ENCODE measurements at regions not wholly inside any gene's neighbourhood (a gene's known extent, or its start where the extent isn't known, plus 50 kb on each side); places are given as distances from the start of the nearest gene placed in this dataset.

DNA sequence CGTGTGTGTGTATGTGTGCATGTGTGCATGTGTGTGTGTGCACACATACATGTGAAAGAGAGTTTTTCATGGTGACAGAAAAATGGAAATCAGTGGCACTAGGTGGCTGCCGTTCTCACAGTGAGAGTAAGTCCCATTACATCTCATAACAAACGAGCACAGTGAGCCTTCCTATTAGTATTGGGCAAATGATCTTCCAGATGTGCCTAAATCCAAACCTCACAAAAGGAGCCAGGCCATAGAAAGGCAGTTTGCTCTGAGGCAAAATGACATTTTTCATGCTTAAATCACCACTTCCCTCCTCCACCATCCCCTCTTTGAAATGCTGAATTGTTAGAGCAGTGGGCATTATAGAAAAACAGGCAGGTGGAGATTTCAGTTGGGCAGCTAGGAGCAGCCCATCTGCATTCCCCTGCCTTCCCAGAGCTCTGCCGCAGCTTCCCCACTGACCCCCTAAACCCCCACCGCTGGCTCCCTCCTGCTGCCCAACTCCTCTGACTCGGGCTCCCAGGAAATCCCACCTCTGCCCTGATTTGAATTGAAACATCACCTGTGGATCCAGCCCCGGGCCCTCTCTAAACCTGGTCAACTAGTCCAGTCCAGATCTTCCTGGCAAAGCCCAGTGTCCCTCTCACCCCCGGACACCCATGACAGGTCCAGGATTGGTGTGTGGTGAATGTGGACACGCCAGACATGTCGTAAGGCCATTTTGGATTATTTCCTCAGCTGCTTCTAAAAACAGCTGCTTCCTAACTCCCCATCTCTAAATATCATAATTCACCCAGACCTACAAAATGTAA is 190.5 kb downstream of the SEC16B start:
- no peaks in the 10 kb centered on the region for H3K4me1 ChIP-seq (ENCODE audit: low read depth, poor library complexity, severe bottlenecking)

DNA sequence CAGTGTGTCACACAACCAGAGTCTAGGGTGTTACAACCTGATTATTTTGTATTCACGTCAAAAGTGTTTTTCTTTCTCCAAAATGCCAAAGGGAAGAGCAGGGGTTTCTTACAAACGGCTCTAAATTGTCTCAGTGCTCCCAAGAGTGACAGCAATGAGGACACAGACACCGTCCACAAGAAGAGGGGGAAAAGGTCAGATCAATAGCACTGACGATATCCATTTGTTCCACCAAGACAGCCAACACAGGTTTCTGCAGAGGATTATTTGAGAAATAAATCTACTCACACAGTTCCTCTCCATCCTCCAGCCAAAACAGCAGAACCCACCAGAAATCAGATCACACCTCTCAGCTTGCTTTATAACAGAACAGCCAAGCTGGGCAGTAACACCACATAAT is 193.9 kb downstream of the SEC16B start:
- H2AFZ ChIP-seq (ENCODE audit: low read depth): no peak overlapping the region
- TF ChIP-seq, protein P1, sequence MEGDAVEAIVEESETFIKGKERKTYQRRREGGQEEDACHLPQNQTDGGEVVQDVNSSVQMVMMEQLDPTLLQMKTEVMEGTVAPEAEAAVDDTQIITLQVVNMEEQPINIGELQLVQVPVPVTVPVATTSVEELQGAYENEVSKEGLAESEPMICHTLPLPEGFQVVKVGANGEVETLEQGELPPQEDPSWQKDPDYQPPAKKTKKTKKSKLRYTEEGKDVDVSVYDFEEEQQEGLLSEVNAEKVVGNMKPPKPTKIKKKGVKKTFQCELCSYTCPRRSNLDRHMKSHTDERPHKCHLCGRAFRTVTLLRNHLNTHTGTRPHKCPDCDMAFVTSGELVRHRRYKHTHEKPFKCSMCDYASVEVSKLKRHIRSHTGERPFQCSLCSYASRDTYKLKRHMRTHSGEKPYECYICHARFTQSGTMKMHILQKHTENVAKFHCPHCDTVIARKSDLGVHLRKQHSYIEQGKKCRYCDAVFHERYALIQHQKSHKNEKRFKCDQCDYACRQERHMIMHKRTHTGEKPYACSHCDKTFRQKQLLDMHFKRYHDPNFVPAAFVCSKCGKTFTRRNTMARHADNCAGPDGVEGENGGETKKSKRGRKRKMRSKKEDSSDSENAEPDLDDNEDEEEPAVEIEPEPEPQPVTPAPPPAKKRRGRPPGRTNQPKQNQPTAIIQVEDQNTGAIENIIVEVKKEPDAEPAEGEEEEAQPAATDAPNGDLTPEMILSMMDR (conservative IDR thresholded peaks at IDR 0.05; ENCODE audit: low read depth, low read length): no peak
- H4K20me1 ChIP-seq (ENCODE audit: insufficient read depth): no peaks in the 10 kb centered on the region
- no peaks in the 10 kb centered on the region for H3K4me1 ChIP-seq (ENCODE audit: low read depth, poor library complexity, severe bottlenecking)
- no peaks in the 10 kb centered on the region for H3K79me2 ChIP-seq (ENCODE audit: insufficient read depth, low read depth)
- H3K27me3 ChIP-seq (ENCODE audit: insufficient read depth, low read depth): no peaks in the 10 kb centered on the region
- no peak overlapping the region for H3K4me3 ChIP-seq (IDR thresholded peaks at IDR 0.05; ENCODE audit: insufficient read depth, low read depth, low read length)
- no peak overlapping the region for H3K27ac ChIP-seq
- H3K4me2 ChIP-seq: no peak overlapping the region
- no peaks in the 10 kb centered on the region for H3K36me3 ChIP-seq (ENCODE audit: insufficient read depth)
- no peak overlapping the region for H3K9ac ChIP-seq

More for the DNA sequence above, 190.5 kb downstream of the SEC16B start:
- Histone ChIP-seq H3K36me3 (ENCODE audit: insufficient read depth) (no peaks in the 10 kb centered on the region), H3K79me2 (ENCODE audit: insufficient read depth, low read depth) (no peaks in the 10 kb centered on the region), H3K4me2 (no peak overlapping the region), H3K4me3 (IDR thresholded peaks at IDR 0.05; ENCODE audit: insufficient read depth, low read depth, low read length) (no peak overlapping the region), H3K27me3 (ENCODE audit: insufficient read depth, low read depth) (no peaks in the 10 kb centered on the region), H3K9ac (no peak overlapping the region), H3K27ac (no peak overlapping the region), H2AFZ (ENCODE audit: low read depth) (no peak overlapping the region), H4K20me1 (ENCODE audit: insufficient read depth) (no peaks in the 10 kb centered on the region)
- TF ChIP-seq, protein P1 (conservative IDR thresholded peaks at IDR 0.05; ENCODE audit: low read depth, low read length): no peak

DNA sequence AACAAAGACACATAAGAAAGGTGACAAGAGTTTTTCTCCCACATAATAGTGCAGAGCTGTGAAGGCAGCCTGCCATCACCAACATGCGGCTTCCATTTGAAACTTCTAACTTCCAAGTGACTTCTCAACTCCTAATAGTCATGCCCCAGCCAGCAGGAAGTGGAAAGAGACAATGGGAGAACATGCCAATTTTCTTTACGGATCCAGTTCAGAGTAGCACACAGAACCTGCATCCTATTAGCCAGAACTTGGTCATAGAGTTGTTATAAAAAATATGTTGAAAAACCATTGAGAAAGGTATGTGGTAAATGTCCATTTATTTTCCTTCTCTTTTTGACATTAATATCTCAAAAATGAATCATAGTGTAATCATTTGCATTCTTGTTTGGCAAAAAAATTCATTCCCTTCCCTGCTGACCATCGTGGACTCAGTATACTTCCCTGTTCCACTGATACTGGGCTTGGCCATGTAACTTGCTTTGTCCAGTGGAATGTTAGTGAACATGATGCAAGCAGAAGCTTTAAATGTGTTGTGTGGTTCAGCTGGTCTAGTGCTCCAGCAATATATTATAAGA is 197.4 kb downstream of the SEC16B start:
- TF ChIP-seq, protein P1 (conservative IDR thresholded peaks at IDR 0.05; ENCODE audit: low read depth, low read length): no peak
- H3K79me2 ChIP-seq (ENCODE audit: insufficient read depth, low read depth): no peaks in the 10 kb centered on the region
- no peak overlapping the region for H2AFZ ChIP-seq (ENCODE audit: low read depth)
- no peaks in the 10 kb centered on the region for H3K4me1 ChIP-seq (ENCODE audit: low read depth, poor library complexity, severe bottlenecking)
- H3K4me2 ChIP-seq: no peak overlapping the region
- no peak overlapping the region for H3K9ac ChIP-seq
- no peaks in the 10 kb centered on the region for H3K27me3 ChIP-seq (ENCODE audit: insufficient read depth, low read depth)
- no peaks in the 10 kb centered on the region for H3K36me3 ChIP-seq (ENCODE audit: insufficient read depth)
- no peak overlapping the region for H3K4me3 ChIP-seq (IDR thresholded peaks at IDR 0.05; ENCODE audit: insufficient read depth, low read depth, low read length)
- H4K20me1 ChIP-seq (ENCODE audit: insufficient read depth): no peaks in the 10 kb centered on the region
- no peak overlapping the region for H3K27ac ChIP-seq

DNA sequence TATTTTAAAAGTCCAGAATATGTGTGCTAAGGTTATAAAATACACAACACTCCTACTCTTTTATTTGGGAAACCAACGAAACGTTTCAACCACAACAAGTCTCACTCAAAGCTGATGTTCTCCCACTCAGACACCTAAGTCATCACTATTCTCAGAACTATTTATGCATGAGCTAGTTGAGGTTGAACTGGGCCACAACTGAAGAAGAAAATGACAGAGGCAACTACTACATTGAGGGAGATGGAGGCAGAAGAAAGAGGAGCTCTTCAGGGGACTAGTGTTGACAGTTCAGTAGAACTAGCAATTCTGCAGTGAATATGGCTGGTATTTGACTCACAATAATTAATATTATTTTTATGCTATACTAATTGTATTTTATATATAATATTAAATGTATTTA is 198.2 kb downstream of the SEC16B start:
- no peaks in the 10 kb centered on the region for H3K27me3 ChIP-seq (ENCODE audit: insufficient read depth, low read depth)
- H3K4me3 ChIP-seq (IDR thresholded peaks at IDR 0.05; ENCODE audit: insufficient read depth, low read depth, low read length): no peak overlapping the region
- H4K20me1 ChIP-seq (ENCODE audit: insufficient read depth): no peaks in the 10 kb centered on the region
- no peaks in the 10 kb centered on the region for H3K36me3 ChIP-seq (ENCODE audit: insufficient read depth)
- no peaks in the 10 kb centered on the region for H3K79me2 ChIP-seq (ENCODE audit: insufficient read depth, low read depth)
- no peak overlapping the region for H3K27ac ChIP-seq
- no peak overlapping the region for H3K9ac ChIP-seq
- no peaks in the 10 kb centered on the region for H3K4me1 ChIP-seq (ENCODE audit: low read depth, poor library complexity, severe bottlenecking)
- H3K4me2 ChIP-seq: no peak overlapping the region
- TF ChIP-seq, protein P1 (conservative IDR thresholded peaks at IDR 0.05; ENCODE audit: low read depth, low read length): no peak
- H2AFZ ChIP-seq (ENCODE audit: low read depth): no peak overlapping the region
